ENCODE measurements at regions not wholly inside any gene's neighbourhood (a gene's known extent, or its start where the extent isn't known, plus 50 kb on each side); places are given as distances from the start of the nearest gene placed in this dataset.

- TF ChIP-seq CTCF (IDR thresholded peaks at IDR 0.05 in 2 of 3, conservative IDR thresholded peaks at IDR 0.05 in 1 of 3; ENCODE audit: borderline replicate concordance in 1 of 3, insufficient read depth in 1 of 3, low read depth in 2 of 3, low read length in 2 of 3): no peak
- no peak for TF ChIP-seq POLR2A (IDR thresholded peaks at IDR 0.05; ENCODE audit: borderline replicate concordance, extremely low read depth, insufficient read depth, insufficient read length)
- TF ChIP-seq, protein P1, sequence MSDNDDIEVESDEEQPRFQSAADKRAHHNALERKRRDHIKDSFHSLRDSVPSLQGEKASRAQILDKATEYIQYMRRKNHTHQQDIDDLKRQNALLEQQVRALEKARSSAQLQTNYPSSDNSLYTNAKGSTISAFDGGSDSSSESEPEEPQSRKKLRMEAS (IDR thresholded peaks at IDR 0.05): no peak
These were observed 55.4 kb upstream of the BMP2 start for GRCh38 chr20:6711951-6712649.

Measured in HCT116 (cell line).